Muscle of leg (tissue), 3 donors: ENCODE measurements at regions not wholly inside any gene's neighbourhood (a gene's known extent, or its start where the extent isn't known, plus 50 kb on each side); places are given as distances from the start of the nearest gene placed in this dataset.

Experiments
- DNase-seq: peaks from one replicate; pipeline ENCODE4 v3.0.0; 2013
- H3K27ac ChIP-seq: one replicate; pipeline ENCODE4 v1.5.1; 2013; ENCODE audit warnings: mild to moderate bottlenecking, low read length, control low read depth
- H3K27me3 ChIP-seq: one replicate; pipeline ENCODE4 v1.6.1; 2013; ENCODE audit warnings: low read length; ENCODE audit not compliant: control insufficient read depth, insufficient read depth
- H3K36me3 ChIP-seq: one replicate; pipeline ENCODE4 v1.6.1; 2013; ENCODE audit warnings: low read length; ENCODE audit not compliant: control insufficient read depth, insufficient read depth
- H3K4me1 ChIP-seq: one replicate; pipeline ENCODE4 v1.6.1; 2013; ENCODE audit warnings: low read length; ENCODE audit not compliant: control insufficient read depth, insufficient read depth
- H3K4me3 ChIP-seq: one replicate; pipeline ENCODE4 v1.5.1; 2013; ENCODE audit warnings: low read length, control low read depth
- H3K9me3 ChIP-seq: replicated peaks from 2 replicates; pipeline ENCODE4 v1.6.1; 2013; ENCODE audit warnings: low read depth, low read length; ENCODE audit not compliant: control insufficient read depth
- WGBS: methylation state at CpG from one replicate; pipeline ENCODE4 v1.1.5; 2013; ENCODE audit warnings: missing lambda C conversion rate; ENCODE audit not compliant: insufficient coverage; 5-methylcytosine and 5-hydroxymethylcytosine counted together

- H3K27ac ChIP-seq = no peak overlapping the region
- no peaks in the 10 kb centered on the region for H3K27me3 ChIP-seq
- H3K4me1 ChIP-seq = no peaks in the 10 kb centered on the region
- no peak for DNase-seq
- no peaks in the 10 kb centered on the region for H3K36me3 ChIP-seq
- no peak overlapping the region for H3K4me3 ChIP-seq
- H3K9me3 ChIP-seq = no peaks in the 10 kb centered on the region
- WGBS = 93% methylated on average over 2 of the region's 4 CpGs
Observed at GRCh38 chr3:73874606-73875369, 250.0 kb upstream of the PDZRN3 start.

GRCh38 chr3:73874161-73874560, 249.4 kb upstream of the PDZRN3 start:
- H3K27ac ChIP-seq = no peak overlapping the region
- H3K27me3 ChIP-seq = no peaks in the 10 kb centered on the region
- no peaks in the 10 kb centered on the region for H3K9me3 ChIP-seq
- 65% methylated on average over 2 of the region's 4 CpGs for WGBS
- H3K4me3 ChIP-seq = no peak overlapping the region
- H3K4me1 ChIP-seq = no peaks in the 10 kb centered on the region
- H3K36me3 ChIP-seq = no peaks in the 10 kb centered on the region
- no peak for DNase-seq

GRCh38 chr3:73868688-73869315, 244.1 kb upstream of the PDZRN3 start:
- Histone ChIP-seq H3K27me3 (no peaks in the 10 kb centered on the region), H3K36me3 (no peaks in the 10 kb centered on the region), H3K9me3 (no peaks in the 10 kb centered on the region), H3K4me1 (no peaks in the 10 kb centered on the region), H3K27ac (no peak overlapping the region), H3K4me3 (no peak overlapping the region)
- DNase-seq = peak; percentile 80
- no CpG with 5 or more reads among the region's 3 CpGs for WGBS

- Histone ChIP-seq H3K36me3 (no peaks in the 10 kb centered on the region), H3K4me3 (no peak overlapping the region), H3K27me3 (no peaks in the 10 kb centered on the region), H3K4me1 (no peaks in the 10 kb centered on the region), H3K9me3 (no peaks in the 10 kb centered on the region), H3K27ac (no peak overlapping the region)
- no CpG with 5 or more reads among the region's 3 CpGs for WGBS
- no peak for DNase-seq
Observed at GRCh38 chr3:73867524-73867923, 242.8 kb upstream of the PDZRN3 start.

GRCh38 chr3:73866846-73867245, 242.1 kb upstream of the PDZRN3 start:
- H3K9me3 ChIP-seq = no peaks in the 10 kb centered on the region
- no peaks in the 10 kb centered on the region for H3K4me1 ChIP-seq
- no peak overlapping the region for H3K4me3 ChIP-seq
- DNase-seq = no peak
- no peak overlapping the region for H3K27ac ChIP-seq
- H3K36me3 ChIP-seq = no peaks in the 10 kb centered on the region
- 100% methylated on average over 1 of the region's 2 CpGs for WGBS
- no peaks in the 10 kb centered on the region for H3K27me3 ChIP-seq

GRCh38 chr3:73863546-73864079, 238.9 kb upstream of the PDZRN3 start:
- no peak overlapping the region for H3K4me3 ChIP-seq
- H3K9me3 ChIP-seq = no peaks in the 10 kb centered on the region
- no peak overlapping the region for H3K27ac ChIP-seq
- DNase-seq = no peak
- H3K27me3 ChIP-seq = no peaks in the 10 kb centered on the region
- WGBS = no CpG with 5 or more reads among the region's 5 CpGs
- H3K36me3 ChIP-seq = no peaks in the 10 kb centered on the region
- H3K4me1 ChIP-seq = no peaks in the 10 kb centered on the region

- Histone ChIP-seq H3K27ac (no peak overlapping the region), H3K9me3 (no peaks in the 10 kb centered on the region), H3K4me1 (no peaks in the 10 kb centered on the region), H3K27me3 (no peaks in the 10 kb centered on the region), H3K4me3 (no peak overlapping the region), H3K36me3 (no peaks in the 10 kb centered on the region)
- WGBS = no CpG with 5 or more reads among the region's 1 CpG
- DNase-seq = no peak
Observed at GRCh38 chr3:73855813-73856212, 231.1 kb upstream of the PDZRN3 start.

- peak; percentile 55 for DNase-seq
- Histone ChIP-seq H3K4me1 (no peaks in the 10 kb centered on the region), H3K36me3 (no peaks in the 10 kb centered on the region), H3K27ac (no peak overlapping the region), H3K9me3 (no peaks in the 10 kb centered on the region), H3K4me3 (no peak overlapping the region), H3K27me3 (no peaks in the 10 kb centered on the region)
- WGBS = 75% methylated on average over 1 of the region's 4 CpGs
Observed at GRCh38 chr3:73848173-73848906, 223.6 kb upstream of the PDZRN3 start.

- WGBS = no CpG with 5 or more reads among the region's 3 CpGs
- Histone ChIP-seq H3K27ac (no peak overlapping the region), H3K9me3 (no peaks in the 10 kb centered on the region), H3K4me3 (no peak overlapping the region), H3K4me1 (no peaks in the 10 kb centered on the region), H3K36me3 (no peaks in the 10 kb centered on the region), H3K27me3 (no peaks in the 10 kb centered on the region)
- DNase-seq = no peak
Observed at GRCh38 chr3:73846951-73847350, 222.2 kb upstream of the PDZRN3 start.

GRCh38 chr3:73839032-73839431, 214.3 kb upstream of the PDZRN3 start:
- H3K4me3 ChIP-seq = no peak overlapping the region
- H3K27ac ChIP-seq = no peak overlapping the region
- DNase-seq = no peak
- H3K9me3 ChIP-seq = peaks cover 11% of the 10 kb centered on the region
- H3K36me3 ChIP-seq = no peaks in the 10 kb centered on the region
- WGBS = no CpG with 5 or more reads among the region's 3 CpGs
- no peaks in the 10 kb centered on the region for H3K27me3 ChIP-seq
- H3K4me1 ChIP-seq = no peaks in the 10 kb centered on the region
